ENCODE measurements at regions not wholly inside any gene's neighbourhood (a gene's known extent, or its start where the extent isn't known, plus 50 kb on each side); places are given as distances from the start of the nearest gene placed in this dataset.

GRCh38 chr3:18744472-18744871 is 319.3 kb upstream of the SATB1 start:
- H3K4me3 ChIP-seq (replicated peaks in 1 of 2; ENCODE audit: low read depth in 2 of 2, low read length in 2 of 2) = no peak overlapping the region
- TF ChIP-seq, protein P1, sequence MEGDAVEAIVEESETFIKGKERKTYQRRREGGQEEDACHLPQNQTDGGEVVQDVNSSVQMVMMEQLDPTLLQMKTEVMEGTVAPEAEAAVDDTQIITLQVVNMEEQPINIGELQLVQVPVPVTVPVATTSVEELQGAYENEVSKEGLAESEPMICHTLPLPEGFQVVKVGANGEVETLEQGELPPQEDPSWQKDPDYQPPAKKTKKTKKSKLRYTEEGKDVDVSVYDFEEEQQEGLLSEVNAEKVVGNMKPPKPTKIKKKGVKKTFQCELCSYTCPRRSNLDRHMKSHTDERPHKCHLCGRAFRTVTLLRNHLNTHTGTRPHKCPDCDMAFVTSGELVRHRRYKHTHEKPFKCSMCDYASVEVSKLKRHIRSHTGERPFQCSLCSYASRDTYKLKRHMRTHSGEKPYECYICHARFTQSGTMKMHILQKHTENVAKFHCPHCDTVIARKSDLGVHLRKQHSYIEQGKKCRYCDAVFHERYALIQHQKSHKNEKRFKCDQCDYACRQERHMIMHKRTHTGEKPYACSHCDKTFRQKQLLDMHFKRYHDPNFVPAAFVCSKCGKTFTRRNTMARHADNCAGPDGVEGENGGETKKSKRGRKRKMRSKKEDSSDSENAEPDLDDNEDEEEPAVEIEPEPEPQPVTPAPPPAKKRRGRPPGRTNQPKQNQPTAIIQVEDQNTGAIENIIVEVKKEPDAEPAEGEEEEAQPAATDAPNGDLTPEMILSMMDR (IDR thresholded peaks at IDR 0.05; ENCODE audit: low read depth, low read length) = no peak
- DNase-seq (ENCODE audit: low read depth in 2 of 2) = no peak

GRCh38 chr3:18743761-18744160 is 318.6 kb upstream of the SATB1 start:
- DNase-seq (ENCODE audit: low read depth in 2 of 2) = no peak
- H3K4me3 ChIP-seq (replicated peaks in 1 of 2; ENCODE audit: low read depth in 2 of 2, low read length in 2 of 2) = no peak overlapping the region
- TF ChIP-seq, protein P1 (IDR thresholded peaks at IDR 0.05; ENCODE audit: low read depth, low read length) = no peak

- no peak overlapping the region for H3K4me3 ChIP-seq (replicated peaks in 1 of 2; ENCODE audit: low read depth in 2 of 2, low read length in 2 of 2)
- TF ChIP-seq, protein P1 (IDR thresholded peaks at IDR 0.05; ENCODE audit: low read depth, low read length) = no peak
- DNase-seq (ENCODE audit: low read depth in 2 of 2) = no peak
Measured at GRCh38 chr3:18740631-18741583, 315.8 kb upstream of the SATB1 start.

GRCh38 chr3:18739099-18739433 is 313.9 kb upstream of the SATB1 start:
- no peak overlapping the region for H3K4me3 ChIP-seq (replicated peaks in 1 of 2; ENCODE audit: low read depth in 2 of 2, low read length in 2 of 2)
- DNase-seq (ENCODE audit: low read depth in 2 of 2) = no peak
- TF ChIP-seq, protein P1 (IDR thresholded peaks at IDR 0.05; ENCODE audit: low read depth, low read length) = no peak

DNA sequence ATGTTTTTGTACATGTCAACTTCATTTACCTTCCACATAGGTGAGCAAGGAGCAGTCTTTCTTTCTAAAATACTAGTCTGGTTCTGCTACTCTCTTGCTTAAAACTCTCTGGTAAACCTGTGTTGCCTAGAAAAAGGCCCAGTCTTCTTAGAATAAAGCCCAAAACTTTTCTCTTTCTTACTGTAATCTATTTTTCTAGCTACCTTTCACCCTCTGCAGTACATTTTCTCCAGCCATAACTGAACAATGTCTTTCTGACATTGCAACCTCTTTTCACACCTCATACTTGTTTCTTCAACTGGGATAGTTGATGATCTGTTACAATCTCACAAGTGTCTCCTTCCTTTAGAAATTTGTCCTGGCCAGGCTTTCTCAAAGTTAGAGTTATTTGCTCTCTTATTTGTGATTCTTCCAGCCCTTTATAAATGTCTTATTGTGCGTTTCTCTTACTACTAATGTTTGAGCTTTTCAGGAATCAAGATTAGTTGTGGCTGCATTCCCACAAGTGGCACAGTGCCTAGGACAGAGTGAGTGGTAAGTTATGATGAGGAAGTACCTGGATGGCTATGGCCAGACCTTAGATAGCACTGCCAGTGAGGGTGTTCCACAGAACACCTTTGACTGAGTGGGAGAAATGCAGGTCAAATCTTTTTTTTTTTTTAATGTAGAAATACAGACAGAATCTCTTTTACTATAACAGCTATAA is 313.4 kb upstream of the SATB1 start:
- TF ChIP-seq, protein P1 (IDR thresholded peaks at IDR 0.05; ENCODE audit: low read depth, low read length) = no peak
- DNase-seq (ENCODE audit: low read depth in 2 of 2) = no peak
- no peak overlapping the region for H3K4me3 ChIP-seq (replicated peaks in 1 of 2; ENCODE audit: low read depth in 2 of 2, low read length in 2 of 2)

DNA sequence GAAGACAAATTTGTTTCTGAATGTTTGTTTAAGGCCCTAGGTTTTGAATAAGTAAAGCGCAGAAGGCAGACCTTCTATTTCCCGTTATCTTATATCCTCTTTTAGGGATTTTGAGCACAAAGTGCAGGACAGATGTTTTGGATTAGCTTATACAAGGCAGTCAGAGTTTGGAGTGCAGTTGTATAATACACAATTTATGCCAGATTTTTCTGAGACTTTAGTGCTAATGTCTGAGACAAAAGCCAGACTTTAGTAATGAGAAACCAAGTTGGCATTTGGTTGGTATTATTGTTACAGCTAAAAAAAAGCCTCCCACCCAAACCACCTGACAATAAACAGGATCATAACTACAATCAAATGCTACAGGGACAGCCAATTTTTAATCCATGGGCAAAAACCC is 309.9 kb upstream of the SATB1 start:
- no peak for DNase-seq (ENCODE audit: low read depth in 2 of 2)
- TF ChIP-seq, protein P1 (IDR thresholded peaks at IDR 0.05; ENCODE audit: low read depth, low read length) = no peak
- H3K4me3 ChIP-seq (replicated peaks in 1 of 2; ENCODE audit: low read depth in 2 of 2, low read length in 2 of 2) = no peak overlapping the region
